Common myeloid progenitor, CD34-positive (primary cell): ENCODE measurements at regions not wholly inside any gene's neighbourhood (a gene's known extent, or its start where the extent isn't known, plus 50 kb on each side); places are given as distances from the start of the nearest gene placed in this dataset.

Source experiments
- CTCF ChIA-PET: fragments of 350-600 bp; sonication (Branson Sonifier 250); formaldehyde crosslinking; loops from one replicate; lab custom pipeline; 2021; ENCODE audit warnings: antibody characterized with exemption; lab: Charles Lee
- POLR2A ChIA-PET: fragments of 350-600 bp; sonication (Branson Sonifier 250); formaldehyde crosslinking; loops from one replicate; lab custom pipeline; 2021; ENCODE audit warnings: antibody characterized with exemption; lab: Charles Lee
- DNase-seq, 3 donors: peaks; one replicate each; pipeline versions ENCODE4 v3.0.0 to v3.0.0-alpha.2; 2013
- H3K27ac ChIP-seq, 2 experiments: 1 replicate in 1 of 2; 2 replicates in 1 of 2; pipeline ENCODE4 v1.7.0; 2013; ENCODE audit warnings: inconsistent platforms in 2 of 2, low read length in 2 of 2, mild to moderate bottlenecking in 2 of 2, low read depth in 1 of 2, moderate library complexity in 1 of 2; ENCODE audit not compliant: severe bottlenecking in 2 of 2, insufficient read depth in 1 of 2, poor library complexity in 1 of 2
- H3K27me3 ChIP-seq, 5 experiments: replicated peaks in 2 of 5; 1 replicate in 3 of 5; 2 replicates in 2 of 5; pipeline versions ENCODE4 v1.6.1 to v1.7.0; 2013; ENCODE audit warnings: low read length in 4 of 5, mild to moderate bottlenecking in 2 of 5, moderate library complexity in 2 of 5, inconsistent platforms in 1 of 5; ENCODE audit not compliant: insufficient read depth in 5 of 5, control insufficient read depth in 4 of 5
- H3K36me3 ChIP-seq, 4 experiments: 1 replicate in 2 of 4; 2 replicates in 2 of 4; pipeline versions ENCODE4 v1.6.1 to v1.7.0; 2013; ENCODE audit warnings: low read length in 3 of 4, control low read depth in 1 of 4, mild to moderate bottlenecking in 1 of 4; ENCODE audit not compliant: control insufficient read depth in 4 of 4, insufficient read depth in 4 of 4
- H3K4me1 ChIP-seq, 4 experiments: 1 replicate in 3 of 4; 2 replicates in 1 of 4; pipeline versions ENCODE4 v1.6.1 to v1.7.1; 2013; ENCODE audit warnings: low read length in 3 of 4, mild to moderate bottlenecking in 3 of 4, control low read depth in 1 of 4, inconsistent platforms in 1 of 4, moderate library complexity in 1 of 4; ENCODE audit not compliant: control insufficient read depth in 4 of 4, insufficient read depth in 4 of 4; ENCODE audit errors: control extremely low read depth in 1 of 4
- H3K4me3 ChIP-seq, 7 experiments: 1 replicate in 4 of 7; 2 replicates in 3 of 7; pipeline versions ENCODE4 v1.5.1 to v1.7.0; 2013; ENCODE audit warnings: mild to moderate bottlenecking in 7 of 7, low read length in 6 of 7, moderate library complexity in 6 of 7, inconsistent platforms in 2 of 7, low read depth in 2 of 7, control low read depth in 1 of 7; ENCODE audit not compliant: insufficient read depth in 4 of 7, control insufficient read depth in 1 of 7; ENCODE audit errors: extremely low read depth in 1 of 7
- H3K9me3 ChIP-seq, 5 experiments: 1 replicate in 4 of 5; 2 replicates in 1 of 5; pipeline versions ENCODE4 v1.6.1 to v1.7.1; 2013; ENCODE audit warnings: low read length in 4 of 5, mild to moderate bottlenecking in 2 of 5, inconsistent platforms in 1 of 5, low read depth in 1 of 5, moderate library complexity in 1 of 5; ENCODE audit not compliant: control insufficient read depth in 4 of 5, insufficient read depth in 2 of 5; ENCODE audit errors: control extremely low read depth in 1 of 5
- WGBS: methylation state at CpG from one replicate; pipeline ENCODE4 v1.1.5; 2013; ENCODE audit not compliant: insufficient coverage; 5-methylcytosine and 5-hydroxymethylcytosine counted together

DNA sequence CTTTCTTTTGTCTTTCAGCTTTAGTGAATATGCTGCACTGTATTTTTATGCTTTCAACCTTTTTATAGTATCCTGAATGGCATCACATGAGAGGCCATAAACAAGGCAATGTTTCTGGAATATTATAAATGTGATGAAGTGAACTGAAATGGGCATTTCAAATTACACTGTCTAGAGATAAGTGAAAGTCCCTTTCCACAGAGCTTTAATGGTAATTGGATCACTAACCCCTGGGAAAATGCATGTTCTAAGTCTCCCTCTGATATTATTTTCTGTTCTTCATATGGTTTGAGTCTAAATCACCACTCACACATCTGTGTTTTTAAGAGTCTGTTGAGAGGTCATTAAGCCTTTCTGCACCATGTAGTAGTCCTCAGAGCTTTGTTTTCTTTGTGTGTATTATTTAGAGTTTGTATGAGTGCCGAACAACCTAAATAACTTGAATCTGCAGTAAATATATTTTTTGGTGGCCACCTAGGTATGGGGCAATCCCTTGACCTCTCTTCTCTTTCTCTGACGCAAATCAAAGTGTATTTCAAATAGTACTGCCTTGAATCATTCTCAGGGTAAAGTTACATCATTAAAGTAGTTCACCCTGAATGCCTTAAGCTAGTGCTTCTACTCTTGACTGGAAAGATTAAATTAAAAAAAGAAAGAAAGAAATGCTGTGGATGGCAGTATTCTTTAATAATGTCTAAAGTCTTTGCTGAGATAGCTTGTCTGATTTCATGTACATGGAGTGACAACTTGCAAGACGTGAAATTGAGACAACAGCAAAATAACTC lies 1931.0 kb upstream of the CDH6 start:
- H3K4me3 ChIP-seq = no peak overlapping the region
- H3K9me3 ChIP-seq = no peaks in the 10 kb centered on the region
- no peaks in the 10 kb centered on the region for H3K36me3 ChIP-seq
- H3K4me1 ChIP-seq = no peaks in the 10 kb centered on the region
- DNase-seq = no peak
- H3K27ac ChIP-seq = no peak overlapping the region
- 100% methylated on average over 2 of the region's 3 CpGs for WGBS
- ChIA-PET CTCF (no interaction called here), POLR2A (no interaction called here)
- H3K27me3 ChIP-seq = no peaks in the 10 kb centered on the region

DNA sequence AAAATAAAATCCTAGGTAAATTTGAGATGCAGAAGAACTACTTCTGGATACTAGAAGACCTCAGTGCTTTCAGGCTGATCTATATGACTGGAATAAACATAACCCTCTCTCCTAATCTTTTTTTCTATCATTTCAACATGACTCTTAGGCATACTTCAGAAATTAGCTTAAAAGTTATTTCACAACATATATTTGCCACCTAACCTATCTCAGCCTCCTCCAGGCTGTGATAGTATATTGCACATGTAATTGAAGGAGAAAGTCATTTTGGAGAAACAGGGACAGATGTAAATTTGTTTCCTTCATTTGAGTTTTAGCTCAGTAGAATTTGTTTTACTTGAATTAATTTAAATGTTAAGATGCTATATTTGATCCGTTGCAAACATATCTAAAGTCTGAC lies 1932.3 kb upstream of the CDH6 start:
- Histone ChIP-seq H3K27me3 (no peaks in the 10 kb centered on the region), H3K36me3 (no peaks in the 10 kb centered on the region), H3K4me3 (no peak overlapping the region), H3K9me3 (peaks cover 0 to 1% (median 0%) of the 10 kb centered on the region in 5 experiments), H3K27ac (no peak overlapping the region), H3K4me1 (no peaks in the 10 kb centered on the region)
- WGBS = no CpG with 5 or more reads among the region's 1 CpG
- DNase-seq = no peak
- POLR2A ChIA-PET = no interaction called here
- CTCF ChIA-PET = no interaction called here

DNA sequence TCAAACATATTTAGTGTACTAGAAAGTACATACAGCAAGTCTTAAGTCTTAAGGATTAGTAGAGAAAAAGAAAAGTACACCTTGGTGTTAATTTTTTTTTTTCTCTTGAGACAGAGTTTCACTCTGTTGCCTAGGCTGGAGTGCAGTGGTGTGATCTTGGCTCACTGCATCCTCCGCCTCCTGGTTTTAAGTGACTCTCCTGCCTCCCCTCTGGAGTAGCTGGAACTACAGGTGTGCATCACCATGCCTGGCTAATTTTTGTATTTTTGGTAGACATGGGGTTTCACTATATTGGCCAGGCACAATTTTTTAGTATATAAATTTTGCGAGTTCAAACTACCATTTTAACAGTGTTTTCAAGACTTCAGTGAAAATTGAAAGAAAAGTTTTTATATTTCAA lies 1941.1 kb upstream of the CDH6 start:
- peaks cover 0 to 1% (median 0%) of the 10 kb centered on the region in 5 experiments for H3K9me3 ChIP-seq
- H3K4me1 ChIP-seq = no peaks in the 10 kb centered on the region
- no peak for DNase-seq
- ChIA-PET CTCF (no interaction called here), POLR2A (no interaction called here)
- no peaks in the 10 kb centered on the region for H3K36me3 ChIP-seq
- H3K4me3 ChIP-seq = no peak overlapping the region
- no CpG with 5 or more reads among the region's 2 CpGs for WGBS
- no peaks in the 10 kb centered on the region for H3K27me3 ChIP-seq
- no peak overlapping the region for H3K27ac ChIP-seq

DNA sequence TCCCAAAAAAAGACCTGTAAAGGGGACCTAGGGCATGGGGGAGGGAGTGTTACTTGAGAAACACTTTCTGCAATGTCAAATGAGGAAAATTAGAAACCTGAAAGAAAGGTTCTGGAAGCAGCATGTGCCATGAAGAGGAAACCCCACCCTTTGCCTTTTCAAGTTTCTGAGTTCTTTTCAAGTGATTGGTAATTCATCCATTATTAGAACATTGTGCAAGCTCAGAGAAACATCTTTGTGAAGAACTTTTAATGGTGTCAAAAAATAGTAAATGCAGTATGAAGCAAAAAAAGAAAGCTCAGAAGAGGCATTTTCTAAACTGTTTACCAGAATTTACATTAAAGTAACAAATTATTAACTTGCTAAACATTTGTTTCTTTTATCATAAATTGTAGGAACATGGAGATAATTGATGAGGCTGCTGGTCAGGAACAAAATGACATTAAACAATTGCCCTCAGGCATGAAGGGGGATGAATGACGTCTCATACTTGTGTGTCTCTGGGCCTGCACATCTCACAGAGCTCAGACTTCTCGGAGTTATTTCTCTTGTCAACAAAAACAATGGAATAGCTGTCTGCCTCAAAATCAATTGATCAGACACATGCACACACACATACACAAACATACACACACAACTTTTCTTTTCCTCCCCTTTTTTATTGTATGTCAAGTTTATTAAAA lies 1946.0 kb upstream of the CDH6 start:
- H3K36me3 ChIP-seq = no peaks in the 10 kb centered on the region
- DNase-seq = no peak
- 78% methylated on average over 1 of the region's 2 CpGs for WGBS
- ChIA-PET POLR2A (no interaction called here), CTCF (no interaction called here)
- H3K27ac ChIP-seq = no peak overlapping the region
- H3K27me3 ChIP-seq = no peaks in the 10 kb centered on the region
- H3K4me3 ChIP-seq = no peak overlapping the region
- no peaks in the 10 kb centered on the region for H3K9me3 ChIP-seq
- no peaks in the 10 kb centered on the region for H3K4me1 ChIP-seq

DNA sequence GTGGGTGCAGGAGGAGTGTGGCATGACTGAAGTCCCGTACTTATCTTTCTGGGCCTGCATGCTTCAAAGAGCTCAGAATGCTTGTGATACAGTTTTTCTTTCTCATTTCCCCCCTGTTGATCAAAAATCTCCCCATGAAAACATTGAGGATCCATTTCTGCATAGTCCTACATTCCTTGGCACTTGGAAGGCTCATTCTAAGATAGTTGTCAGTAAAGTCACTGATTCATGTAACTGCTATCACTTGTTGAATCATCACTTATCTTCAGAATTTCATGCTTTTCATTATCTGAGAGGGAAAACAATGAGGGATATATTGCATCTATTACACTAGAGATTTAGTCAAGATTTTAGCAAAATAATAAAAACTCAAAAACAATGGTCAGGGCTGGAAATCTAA lies 1953.1 kb upstream of the CDH6 start:
- Histone ChIP-seq H3K36me3 (no peaks in the 10 kb centered on the region), H3K4me1 (no peaks in the 10 kb centered on the region), H3K27ac (no peak overlapping the region), H3K27me3 (no peaks in the 10 kb centered on the region), H3K4me3 (no peak overlapping the region), H3K9me3 (no peaks in the 10 kb centered on the region)
- POLR2A ChIA-PET = no interaction called here
- CTCF ChIA-PET = no interaction called here
- DNase-seq = no peak
- no CpG with 5 or more reads among the region's 1 CpG for WGBS

DNA sequence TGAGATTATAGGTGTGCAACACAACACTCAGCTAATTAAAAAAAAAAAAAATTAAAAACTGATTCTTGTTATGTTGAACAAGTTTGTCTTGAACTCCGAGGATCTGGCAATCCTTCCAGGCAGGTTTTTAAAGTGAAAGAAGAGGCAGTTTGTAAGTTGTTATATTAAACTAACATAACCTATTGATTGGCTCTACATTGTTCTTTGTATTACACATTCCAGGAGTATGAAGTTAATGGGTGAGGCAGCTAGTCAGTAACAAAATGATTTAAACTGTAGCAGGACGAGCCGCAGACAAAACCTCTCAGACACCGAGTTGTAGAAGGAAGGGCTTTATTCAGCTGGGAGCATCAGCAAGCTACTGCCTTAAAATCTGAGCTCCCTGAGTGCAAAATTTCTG lies 1953.9 kb upstream of the CDH6 start:
- ChIA-PET POLR2A (no interaction called here), CTCF (no interaction called here)

DNA sequence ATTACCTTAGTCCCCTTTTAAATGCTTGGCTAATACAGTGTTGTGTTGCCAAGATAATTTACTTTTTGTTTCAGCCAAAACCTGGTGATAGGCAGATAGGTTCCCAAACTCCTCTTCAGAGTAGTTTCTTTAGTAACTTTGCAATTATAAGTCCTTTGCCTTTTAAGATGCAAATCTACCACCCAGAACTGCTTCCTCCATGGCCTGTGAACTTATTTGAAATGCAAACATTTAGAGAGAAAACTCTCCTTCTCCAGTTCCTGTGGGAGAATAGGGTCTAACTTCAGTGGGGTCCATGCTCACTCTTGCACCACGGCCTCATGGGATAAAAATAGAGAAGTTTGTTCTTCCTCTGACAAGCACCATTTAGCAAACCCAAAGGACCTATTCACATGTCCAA lies 1955.4 kb upstream of the CDH6 start:
- DNase-seq = no peak

More for the DNA sequence above, 1953.9 kb upstream of the CDH6 start:
- no peaks in the 10 kb centered on the region for H3K4me1 ChIP-seq
- no CpG with 5 or more reads among the region's 4 CpGs for WGBS
- H3K27me3 ChIP-seq = no peaks in the 10 kb centered on the region
- H3K4me3 ChIP-seq = no peak overlapping the region
- no peaks in the 10 kb centered on the region for H3K36me3 ChIP-seq
- no peak for DNase-seq
- H3K27ac ChIP-seq = no peak overlapping the region
- no peaks in the 10 kb centered on the region for H3K9me3 ChIP-seq

More for the DNA sequence above, 1955.4 kb upstream of the CDH6 start:
- Histone ChIP-seq H3K36me3 (no peaks in the 10 kb centered on the region), H3K9me3 (no peaks in the 10 kb centered on the region), H3K27ac (no peak overlapping the region), H3K27me3 (no peaks in the 10 kb centered on the region), H3K4me3 (no peak overlapping the region), H3K4me1 (no peaks in the 10 kb centered on the region)
- ChIA-PET POLR2A (interaction anchor here (0.7 kb wide), 1 partner anchor 10 kb away, joined by 3 read pairs; no protein-coding TSS in a partner anchor), CTCF (no interaction called here)
- no CpG with 5 or more reads among the region's 1 CpG for WGBS
